H9 (cell line): ENCODE measurements at regions not wholly inside any gene's neighbourhood (a gene's known extent, or its start where the extent isn't known, plus 50 kb on each side); places are given as distances from the start of the nearest gene placed in this dataset.
A peak's percentile ranks its signal among the peaks of the same experiment; 100 is the strongest.

Source experiments
- DNase-seq: peaks from one replicate; pipeline ENCODE4 v3.0.0-alpha.2; 2017
- H2AFZ ChIP-seq: one replicate; pipeline ENCODE4 v1.6.1; 2013; ENCODE audit warnings: mild to moderate bottlenecking, low read length, control low read depth, moderate library complexity
- H2AK5ac ChIP-seq: 2 replicates; pipeline ENCODE4 v1.6.1; 2013; ENCODE audit warnings: low read length, control low read depth, mixed read lengths; ENCODE audit not compliant: insufficient read length
- H2BK120ac ChIP-seq: one replicate; pipeline ENCODE4 v1.6.1; 2013; ENCODE audit warnings: low read depth, mild to moderate bottlenecking, low read length, control low read depth, inconsistent platforms; ENCODE audit not compliant: poor library complexity, severe bottlenecking
- H2BK12ac ChIP-seq: 2 replicates; pipeline ENCODE4 v1.6.1; 2013; ENCODE audit warnings: low read length, control low read depth, mixed read lengths, low read depth; ENCODE audit not compliant: insufficient read length
- H2BK15ac ChIP-seq: 2 replicates; pipeline ENCODE4 v1.6.1; 2013; ENCODE audit warnings: low read depth, low read length, control low read depth
- H2BK20ac ChIP-seq: one replicate; pipeline ENCODE4 v1.6.1; 2013; ENCODE audit warnings: low read depth, mild to moderate bottlenecking, low read length, control low read depth, inconsistent platforms; ENCODE audit not compliant: poor library complexity, severe bottlenecking
- H2BK5ac ChIP-seq: 2 replicates; pipeline ENCODE4 v1.6.1; 2013; ENCODE audit warnings: low read length, control low read depth, mixed read lengths; ENCODE audit not compliant: insufficient read length
- H3K14ac ChIP-seq: 2 replicates; pipeline ENCODE4 v1.6.1; 2013; ENCODE audit warnings: low read length, control low read depth; ENCODE audit not compliant: insufficient read depth
- H3K18ac ChIP-seq: 2 replicates; pipeline ENCODE4 v1.6.1; 2013; ENCODE audit warnings: low read depth, mild to moderate bottlenecking, mixed read lengths, low read length, control low read depth; ENCODE audit not compliant: insufficient read length
- H3K23ac ChIP-seq: 2 replicates; pipeline ENCODE4 v1.6.1; 2013; ENCODE audit warnings: low read length, control low read depth, mixed read lengths, low read depth; ENCODE audit not compliant: insufficient read length
- H3K23me2 ChIP-seq: 2 replicates; pipeline ENCODE4 v1.6.1; 2013; ENCODE audit warnings: low read depth, mild to moderate bottlenecking, mixed read lengths, low read length, control low read depth; ENCODE audit not compliant: insufficient read length, poor library complexity, severe bottlenecking
- H3K27ac ChIP-seq: 2 replicates; pipeline ENCODE4 v1.5.1; 2013; ENCODE audit warnings: low read length, control low read depth, mixed read lengths, low read depth; ENCODE audit not compliant: insufficient read length
- H3K27me3 ChIP-seq: 2 replicates; pipeline ENCODE4 v1.6.1; 2013; ENCODE audit warnings: low read length, control low read depth, inconsistent platforms; ENCODE audit not compliant: insufficient read depth
- H3K4ac ChIP-seq: 2 replicates; pipeline ENCODE4 v1.6.1; 2013; ENCODE audit warnings: low read depth, mild to moderate bottlenecking, control low read depth, inconsistent platforms, low read length, moderate library complexity
- H3K4me1 ChIP-seq: 2 replicates; pipeline ENCODE4 v1.6.1; 2013; ENCODE audit warnings: low read length, control low read depth, inconsistent platforms; ENCODE audit not compliant: insufficient read depth
- H3K4me2 ChIP-seq: 2 replicates; pipeline ENCODE4 v1.6.1; 2013; ENCODE audit warnings: low read length, control low read depth, mixed read lengths; ENCODE audit not compliant: insufficient read length, insufficient read depth
- H3K56ac ChIP-seq: 2 replicates; pipeline ENCODE4 v1.6.1; 2013; ENCODE audit warnings: low read depth, mild to moderate bottlenecking, mixed read lengths, low read length, control low read depth; ENCODE audit not compliant: insufficient read length
- H3K79me1 ChIP-seq: 2 replicates; pipeline ENCODE4 v1.6.1; 2013; ENCODE audit warnings: low read depth, mild to moderate bottlenecking, moderate library complexity, low read length, control low read depth, inconsistent platforms; ENCODE audit not compliant: insufficient read depth, poor library complexity, severe bottlenecking
- H3K79me2 ChIP-seq: 2 replicates; pipeline ENCODE4 v1.6.1; 2013; ENCODE audit warnings: low read length, control low read depth, inconsistent platforms; ENCODE audit not compliant: insufficient read depth
- H3K9ac ChIP-seq: 2 replicates; pipeline ENCODE4 v1.6.1; 2013; ENCODE audit warnings: low read length, control low read depth, mixed read lengths; ENCODE audit not compliant: insufficient read length; ENCODE audit errors: extremely low read depth
- H3K9me3 ChIP-seq: one replicate; pipeline ENCODE4 v1.6.1; 2013; ENCODE audit warnings: low read depth, low read length, inconsistent platforms; ENCODE audit not compliant: control insufficient read depth
- H3T11ph ChIP-seq: one replicate; pipeline ENCODE4 v1.6.1; 2013; ENCODE audit warnings: mild to moderate bottlenecking, low read length, control low read depth, inconsistent platforms
- H4K20me1 ChIP-seq: one replicate; pipeline ENCODE4 v1.6.1; 2013; ENCODE audit not compliant: control insufficient read depth, insufficient read length, insufficient read depth
- H4K5ac ChIP-seq: 2 replicates; pipeline ENCODE4 v1.6.1; 2013; ENCODE audit warnings: low read depth, mild to moderate bottlenecking, mixed read lengths, low read length, control low read depth; ENCODE audit not compliant: insufficient read length
- H4K8ac ChIP-seq: replicated peaks from 2 replicates; pipeline ENCODE4 v1.6.1; 2013; ENCODE audit warnings: low read length, control low read depth, mixed read lengths, low read depth; ENCODE audit not compliant: insufficient read length
- H4K91ac ChIP-seq: 2 replicates; pipeline ENCODE4 v1.6.1; 2013; ENCODE audit warnings: low read depth, mild to moderate bottlenecking, moderate library complexity, mixed read lengths, low read length, control low read depth; ENCODE audit not compliant: insufficient read length
- H3K27ac Mint-ChIP-seq, 3 experiments: 2 replicates in 2 of 3; 3 replicates in 1 of 3; pipeline ENCODE4 v1.8.0; 2020 to 2021; ENCODE audit warnings: mixed read lengths in 3 of 3, mild to moderate bottlenecking in 1 of 3, moderate library complexity in 1 of 3
- H3K27me3 Mint-ChIP-seq: 2 replicates; pipeline ENCODE4 v1.8.0; 2021; ENCODE audit warnings: low read depth, mild to moderate bottlenecking, moderate library complexity, mixed read lengths
- H3K36me3 Mint-ChIP-seq, 3 experiments: 2 replicates in 2 of 3; 3 replicates in 1 of 3; pipeline ENCODE4 v1.8.0; 2020 to 2021; ENCODE audit warnings: low read depth in 3 of 3, mixed read lengths in 3 of 3; ENCODE audit not compliant: insufficient read depth in 1 of 3
- H3K4me1 Mint-ChIP-seq, 2 experiments: 2 replicates each; pipeline ENCODE4 v1.8.0; 2020; ENCODE audit warnings: mixed read lengths in 2 of 2
- H3K4me3 Mint-ChIP-seq, 2 experiments: 2 replicates in 1 of 2; 3 replicates in 1 of 2; pipeline ENCODE4 v1.8.0; 2020 to 2021; ENCODE audit warnings: mild to moderate bottlenecking in 2 of 2, mixed read lengths in 2 of 2, moderate library complexity in 1 of 2
- H3K9me3 Mint-ChIP-seq, 2 experiments: 2 replicates in 1 of 2; 3 replicates in 1 of 2; pipeline ENCODE4 v1.8.0; 2020; ENCODE audit warnings: mild to moderate bottlenecking in 2 of 2, mixed read lengths in 2 of 2, moderate library complexity in 1 of 2
- WGBS: extraction: QIAGEN DNeasy Blood & Tissue Kit; methylation state at CpG from one replicate; pipeline ENCODE4 v1.1.7; 2013; ENCODE audit warnings: missing lambda C conversion rate, low lambda C conversion rate, mixed read lengths; ENCODE audit not compliant: insufficient read length; ENCODE audit errors: extremely low coverage; 5-methylcytosine and 5-hydroxymethylcytosine counted together
- TF ChIP-seq, protein P1 (sequence below): fragments of 200-600 bp; sonication (generic); conservative IDR thresholded peaks from 3 replicates; pipeline ENCODE4 v1.8.0; 2021; ENCODE audit warnings: antibody characterized with exemption, mild to moderate bottlenecking

DNA sequence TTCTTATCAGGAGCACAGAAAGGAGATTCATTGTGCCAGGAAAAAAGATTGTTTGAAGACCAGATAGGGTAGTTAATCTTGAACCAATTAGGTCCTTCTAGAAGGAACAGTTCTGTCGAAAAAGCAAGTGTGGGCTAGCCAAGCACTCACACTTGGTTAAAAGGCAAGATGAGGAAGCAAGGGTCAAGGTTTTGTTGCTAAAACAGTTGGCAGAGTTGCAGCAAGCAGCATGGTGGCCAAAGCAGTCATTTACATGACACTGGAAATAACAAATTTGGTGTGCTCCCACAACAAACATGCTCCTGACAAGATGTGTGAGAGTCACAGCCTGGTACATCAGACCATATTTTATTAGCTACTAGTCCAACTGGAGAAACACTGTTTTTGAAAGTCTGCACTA, 228.0 kb upstream of the CFAP20DC start:
- H3K23ac ChIP-seq, result no peak overlapping the region
- no peaks in the 10 kb centered on the region for H3K9me3 ChIP-seq
- no peak overlapping the region for H4K8ac ChIP-seq
- no peaks in the 10 kb centered on the region for H3K27me3 ChIP-seq
- H3T11ph ChIP-seq, result no peak overlapping the region
- no peak for DNase-seq
- no peak overlapping the region for H3K14ac ChIP-seq
- H3K9me3 Mint-ChIP-seq, result no peaks in the 10 kb centered on the region; a peak in 1 of 5 replicates
- H2BK15ac ChIP-seq, result no peak overlapping the region
- no peak overlapping the region for H3K27ac Mint-ChIP-seq
- H3K4me1 Mint-ChIP-seq, result 0 out of 4 replicates have a peak, but pooled peaks cover 0 to 3% of the 10 kb centered on the region in 2 experiments
- H3K9ac ChIP-seq, result no peak overlapping the region
- WGBS, result no CpG with 5 or more reads among the region's 1 CpG
- H3K36me3 Mint-ChIP-seq, result no peaks in the 10 kb centered on the region
- H2AK5ac ChIP-seq, result no peak overlapping the region
- TF ChIP-seq, protein P1, sequence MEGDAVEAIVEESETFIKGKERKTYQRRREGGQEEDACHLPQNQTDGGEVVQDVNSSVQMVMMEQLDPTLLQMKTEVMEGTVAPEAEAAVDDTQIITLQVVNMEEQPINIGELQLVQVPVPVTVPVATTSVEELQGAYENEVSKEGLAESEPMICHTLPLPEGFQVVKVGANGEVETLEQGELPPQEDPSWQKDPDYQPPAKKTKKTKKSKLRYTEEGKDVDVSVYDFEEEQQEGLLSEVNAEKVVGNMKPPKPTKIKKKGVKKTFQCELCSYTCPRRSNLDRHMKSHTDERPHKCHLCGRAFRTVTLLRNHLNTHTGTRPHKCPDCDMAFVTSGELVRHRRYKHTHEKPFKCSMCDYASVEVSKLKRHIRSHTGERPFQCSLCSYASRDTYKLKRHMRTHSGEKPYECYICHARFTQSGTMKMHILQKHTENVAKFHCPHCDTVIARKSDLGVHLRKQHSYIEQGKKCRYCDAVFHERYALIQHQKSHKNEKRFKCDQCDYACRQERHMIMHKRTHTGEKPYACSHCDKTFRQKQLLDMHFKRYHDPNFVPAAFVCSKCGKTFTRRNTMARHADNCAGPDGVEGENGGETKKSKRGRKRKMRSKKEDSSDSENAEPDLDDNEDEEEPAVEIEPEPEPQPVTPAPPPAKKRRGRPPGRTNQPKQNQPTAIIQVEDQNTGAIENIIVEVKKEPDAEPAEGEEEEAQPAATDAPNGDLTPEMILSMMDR, result no peak
- no peaks in the 10 kb centered on the region for H3K23me2 ChIP-seq
- H2BK20ac ChIP-seq, result no peak overlapping the region
- H2BK5ac ChIP-seq, result no peak overlapping the region
- H3K27me3 Mint-ChIP-seq, result no peaks in the 10 kb centered on the region; the same call in 1 of the 2 replicates
- no peak overlapping the region for H2AFZ ChIP-seq
- H4K91ac ChIP-seq, result no peak overlapping the region
- H3K79me1 ChIP-seq, result no peaks in the 10 kb centered on the region
- no peak overlapping the region for H2BK12ac ChIP-seq
- H4K5ac ChIP-seq, result no peak overlapping the region
- no peak overlapping the region for H3K56ac ChIP-seq
- H3K4me1 ChIP-seq, result no peaks in the 10 kb centered on the region; the same call in 1 of the 2 replicates
- no peaks in the 10 kb centered on the region for H4K20me1 ChIP-seq
- H3K4me2 ChIP-seq, result no peak overlapping the region
- H3K4ac ChIP-seq, result no peak overlapping the region
- H3K79me2 ChIP-seq, result no peaks in the 10 kb centered on the region
- no peak overlapping the region for H3K4me3 Mint-ChIP-seq
- H3K18ac ChIP-seq, result no peak overlapping the region
- H3K27ac ChIP-seq, result no peak overlapping the region
- H2BK120ac ChIP-seq, result peak overlapping the region; percentile 48
